Endothelial cell of umbilical vein (primary cell): ENCODE measurements at regions not wholly inside any gene's neighbourhood (a gene's known extent, or its start where the extent isn't known, plus 50 kb on each side); places are given as distances from the start of the nearest gene placed in this dataset.
"Not testable (repeated sequence)": the region's sequence is repeated elsewhere in the genome, so short reads cannot be mapped to it uniquely, and the experiment has no call there.

ENCODE experiments used
- BruUV-seq: library from RNA; stranded (reverse); fragments of 400-500 nt; replicated peaks from 2 replicates; lab custom pipeline; 2021; lab: Mats Ljungman, UMichigan
- CTCF ChIA-PET: fragments of 300-600, 350-600 bp; sonication (Branson Sonifier 250); formaldehyde crosslinking; loops from one replicate; lab custom pipeline; 2021; ENCODE audit warnings: antibody characterized with exemption, inconsistent platforms; lab: Charles Lee
- POLR2A ChIA-PET: fragments of 300-600, 350-600 bp; sonication (Branson Sonifier 250); formaldehyde crosslinking; loops from one replicate; lab custom pipeline; 2021; ENCODE audit warnings: antibody characterized with exemption, inconsistent platforms; lab: Charles Lee
- DNase-seq: peaks from one replicate; pipeline ENCODE4 v3.0.0-alpha.2; 2011; ENCODE audit warnings: low read depth, low spot score
- FAIRE-seq: peaks from 2 replicates; lab custom pipeline; 2011; peaks lifted over from hg19 to GRCh38; lab: Jason Lieb, UNC
- H2AFZ ChIP-seq: 2 replicates; pipeline ENCODE4 v1.6.0; 2012; ENCODE audit warnings: low read depth, low read length, control low read depth, inconsistent platforms
- H3K27ac ChIP-seq: 2 replicates; pipeline ENCODE4 v1.5.1; 2011; ENCODE audit warnings: low read depth, mild to moderate bottlenecking, control low read depth, low read length, moderate library complexity; ENCODE audit not compliant: insufficient read depth
- H3K27me3 ChIP-seq, 2 experiments: 2 replicates each; pipeline versions ENCODE4 v1.6.0 to v1.6.1; 2011; ENCODE audit warnings: low read length in 2 of 2, mixed read lengths in 1 of 2; ENCODE audit not compliant: control insufficient read depth in 2 of 2, insufficient read depth in 2 of 2
- H3K36me3 ChIP-seq, 2 experiments: 2 replicates in 1 of 2; 3 replicates in 1 of 2; pipeline ENCODE4 v1.5.1; 2011; ENCODE audit warnings: low read length in 2 of 2, mild to moderate bottlenecking in 1 of 2, moderate library complexity in 1 of 2; ENCODE audit not compliant: control insufficient read depth in 2 of 2, insufficient read depth in 2 of 2; ENCODE audit errors: extremely low read depth in 1 of 2
- H3K4me1 ChIP-seq: 3 replicates; pipeline ENCODE4 v1.5.1; 2011; ENCODE audit warnings: mild to moderate bottlenecking, low read length; ENCODE audit not compliant: control insufficient read depth, insufficient read depth; ENCODE audit errors: extremely low read depth
- H3K4me2 ChIP-seq: 2 replicates; pipeline ENCODE4 v1.6.1; 2011; ENCODE audit warnings: low read length, control low read depth, mixed read lengths; ENCODE audit not compliant: insufficient read depth
- H3K4me3 ChIP-seq, 3 experiments: fragments of 200-600 bp in 1 of 3; sonication (generic), shearing (Covaris generic) in 1 of 3; replicated peaks in 1 of 3; 2 replicates each; pipeline ENCODE4 v1.5.1; 2011 to 2016; ENCODE audit warnings: control low read depth in 3 of 3, low read length in 3 of 3, mild to moderate bottlenecking in 2 of 3, inconsistent platforms in 1 of 3, low read depth in 1 of 3, moderate library complexity in 1 of 3; ENCODE audit not compliant: insufficient read depth in 1 of 3
- H3K79me2 ChIP-seq: 2 replicates; pipeline ENCODE4 v1.6.0; 2012; ENCODE audit warnings: low read length, inconsistent platforms; ENCODE audit not compliant: control insufficient read depth, insufficient read depth
- H3K9ac ChIP-seq: replicated peaks from 2 replicates; pipeline ENCODE3; 2011; ENCODE audit warnings: low read length, control low read depth; ENCODE audit not compliant: insufficient read depth; ENCODE audit errors: extremely low read depth
- H3K9me1 ChIP-seq: replicated peaks from 3 replicates; pipeline ENCODE4 v1.6.0; 2011; ENCODE audit warnings: mild to moderate bottlenecking, low read length; ENCODE audit not compliant: control insufficient read depth, insufficient read depth; ENCODE audit errors: extremely low read depth
- H3K9me3 ChIP-seq: replicated peaks from 2 replicates; pipeline ENCODE4 v1.5.1; 2012; ENCODE audit warnings: low read length, inconsistent platforms; ENCODE audit not compliant: control insufficient read depth, insufficient read depth
- H4K20me1 ChIP-seq: replicated peaks from 2 replicates; pipeline ENCODE3; 2011; ENCODE audit warnings: mild to moderate bottlenecking, low read length; ENCODE audit not compliant: control insufficient read depth, insufficient read depth; ENCODE audit errors: extremely low read depth
- CTCF ChIP-seq, 2 donors: IDR thresholded peaks; 1 replicate in 1 of 2; 2 replicates in 1 of 2; pipeline ENCODE4 v1.5.1; 2011; ENCODE audit warnings: low read length in 2 of 2, mild to moderate bottlenecking in 2 of 2, moderate library complexity in 2 of 2, control low read depth in 1 of 2, inconsistent platforms in 1 of 2, low read depth in 1 of 2; ENCODE audit not compliant: insufficient read depth in 1 of 2; ENCODE audit errors: extremely low read depth in 1 of 2
- EZH2 ChIP-seq: IDR thresholded peaks from 2 replicates; pipeline ENCODE4 v1.6.1; 2012; ENCODE audit warnings: borderline replicate concordance, low read depth, mild to moderate bottlenecking, moderate library complexity, low read length, inconsistent platforms; ENCODE audit not compliant: severe bottlenecking
- FOS ChIP-seq: IDR thresholded peaks from 2 replicates; pipeline ENCODE4 v1.6.1; 2011; ENCODE audit warnings: mild to moderate bottlenecking, low read length, moderate library complexity, borderline replicate concordance; ENCODE audit not compliant: insufficient read depth
- GATA2 ChIP-seq: IDR thresholded peaks from 2 replicates; pipeline ENCODE4 v1.7.0; 2011; ENCODE audit warnings: low read depth, mild to moderate bottlenecking, moderate library complexity, mixed read lengths, low read length; ENCODE audit not compliant: insufficient read length, insufficient read depth
- JUN ChIP-seq: IDR thresholded peaks from 2 replicates; pipeline ENCODE4 v1.6.1; 2011; ENCODE audit warnings: borderline replicate concordance, low read depth; ENCODE audit not compliant: insufficient read length, insufficient read depth
- MAX ChIP-seq: IDR thresholded peaks from 2 replicates; pipeline ENCODE4 v1.6.1; 2011; ENCODE audit not compliant: insufficient read depth, insufficient read length
- MYC ChIP-seq: IDR thresholded peaks from one replicate; pipeline ENCODE4 v1.6.1; 2011; ENCODE audit warnings: mild to moderate bottlenecking, low read depth, low read length
- POLR2A ChIP-seq: IDR thresholded peaks from 2 replicates; pipeline ENCODE4 v1.6.1; 2012; ENCODE audit warnings: low read depth, mild to moderate bottlenecking, control low read depth, low read length
- POLR2AphosphoS5 ChIP-seq: IDR thresholded peaks from 2 replicates; pipeline ENCODE4 v1.6.1; 2012; ENCODE audit warnings: low read depth, mild to moderate bottlenecking, control low read depth, low read length, moderate library complexity; ENCODE audit not compliant: insufficient read depth
- dilution Hi-C: fragments of 300-500 bp; cut with MboI; formaldehyde crosslinking; loops from one replicate; pipeline ENCODE4 v1.15.0; 2019; ENCODE audit warnings: low sequenced_read_pairs; ENCODE audit not compliant: extremely low pct_ligation_motif_present
- intact Hi-C: fragments of 100-400 bp; cut with micrococcal nuclease; formaldehyde crosslinking; loops from one replicate; pipeline ENCODE4 v1.10.0; 2022

GRCh38 chr2:122808286-122808969, 1053.0 kb downstream of the TSN start:
- no peak overlapping the region for H3K4me3 ChIP-seq
- H3K27me3 ChIP-seq = no peaks in the 10 kb centered on the region
- no peaks in the 10 kb centered on the region for H3K9me1 ChIP-seq
- dilution Hi-C loops = no loop called here
- no peaks in the 10 kb centered on the region for H4K20me1 ChIP-seq
- no TSS peak for BruUV-seq
- no peak overlapping the region for H3K4me2 ChIP-seq
- no peaks in the 10 kb centered on the region for H3K36me3 ChIP-seq
- ChIA-PET POLR2A (no interaction called here), CTCF (no interaction called here)
- no peak for FAIRE-seq
- H3K27ac ChIP-seq = no peak overlapping the region
- intact Hi-C loops = no loop called here
- TF ChIP-seq JUN (no peak), EZH2 (no peak), POLR2A (no peak), GATA2 (no peak), MAX (no peak), FOS (no peak), MYC (no peak), POLR2AphosphoS5 (no peak), CTCF (IDR thresholded peaks at IDR 0.05; ENCODE audit: extremely low read depth in 1 of 2, insufficient read depth in 1 of 2, low read depth in 1 of 2, low read length in 2 of 2) (no peak)
- H3K4me1 ChIP-seq = no peaks in the 10 kb centered on the region
- H2AFZ ChIP-seq = no peak overlapping the region
- no peak overlapping the region for H3K9ac ChIP-seq
- no peaks in the 10 kb centered on the region for H3K79me2 ChIP-seq
- no peak for DNase-seq
- H3K9me3 ChIP-seq = peaks cover 3% of the 10 kb centered on the region

- H3K9me1 ChIP-seq, H3K27ac ChIP-seq, DNase-seq, FAIRE-seq, BruUV-seq, H3K79me2 ChIP-seq, H3K9ac ChIP-seq, intact Hi-C loops, dilution Hi-C loops, H3K4me2 ChIP-seq, H3K27me3 ChIP-seq, H3K4me3 ChIP-seq, H3K9me3 ChIP-seq, POLR2A ChIA-PET, H2AFZ ChIP-seq, H4K20me1 ChIP-seq, H3K4me1 ChIP-seq, H3K36me3 ChIP-seq, CTCF ChIA-PET: not testable (repeated sequence)
These were observed 1056.8 kb downstream of the TSN start for GRCh38 chr2:122812214-122812613.
